Neural cell (in vitro differentiated cells): ENCODE measurements at regions not wholly inside any gene's neighbourhood (a gene's known extent, or its start where the extent isn't known, plus 50 kb on each side); places are given as distances from the start of the nearest gene placed in this dataset.
"Not testable (repeated sequence)": the region's sequence is repeated elsewhere in the genome, so short reads cannot be mapped to it uniquely, and the experiment has no call there.

Source experiments
- EP300 ChIP-seq: fragments of 450-650 bp; conservative IDR thresholded peaks from 2 replicates; pipeline ENCODE4 v1.6.1; 2014; ENCODE audit warnings: antibody characterized with exemption, mild to moderate bottlenecking, moderate library complexity; ENCODE audit not compliant: poor library complexity, severe bottlenecking
- EZH2 ChIP-seq: fragments of 200-600, 300-800 bp; shearing (Covaris generic), sonication (generic); IDR thresholded peaks from 2 replicates; pipeline ENCODE4 v1.6.1; 2014; ENCODE audit warnings: antibody characterized with exemption, low read length, borderline replicate concordance, mild to moderate bottlenecking; ENCODE audit not compliant: insufficient read depth, poor library complexity, severe bottlenecking
- MXI1 ChIP-seq: fragments of 450-650 bp; conservative IDR thresholded peaks from 2 replicates; pipeline ENCODE4 v1.6.1; 2014; ENCODE audit warnings: antibody characterized with exemption, mild to moderate bottlenecking; ENCODE audit not compliant: poor library complexity, severe bottlenecking
- POLR2AphosphoS5 ChIP-seq: IDR thresholded peaks from 2 replicates; pipeline ENCODE4 v1.6.1; 2012
- RAD21 ChIP-seq: fragments of 450-650 bp; conservative IDR thresholded peaks from 2 replicates; pipeline ENCODE4 v1.6.1; 2014; ENCODE audit warnings: antibody characterized with exemption, mild to moderate bottlenecking, moderate library complexity
- SMC3 ChIP-seq: fragments of 450-650 bp; conservative IDR thresholded peaks from 2 replicates; pipeline ENCODE4 v1.6.1; 2014; ENCODE audit warnings: antibody characterized with exemption, mild to moderate bottlenecking, moderate library complexity; ENCODE audit not compliant: poor library complexity
- TF ChIP-seq, protein P1 (sequence below): fragments of 450-650 bp; IDR thresholded peaks from 2 replicates; pipeline ENCODE4 v1.5.1; 2014; ENCODE audit warnings: antibody characterized with exemption, mild to moderate bottlenecking, moderate library complexity; ENCODE audit not compliant: poor library complexity, severe bottlenecking
- TF ChIP-seq, protein P2 (sequence below): IDR thresholded peaks from 2 replicates; pipeline ENCODE4 v1.6.1; 2012; ENCODE audit warnings: borderline replicate concordance

DNA sequence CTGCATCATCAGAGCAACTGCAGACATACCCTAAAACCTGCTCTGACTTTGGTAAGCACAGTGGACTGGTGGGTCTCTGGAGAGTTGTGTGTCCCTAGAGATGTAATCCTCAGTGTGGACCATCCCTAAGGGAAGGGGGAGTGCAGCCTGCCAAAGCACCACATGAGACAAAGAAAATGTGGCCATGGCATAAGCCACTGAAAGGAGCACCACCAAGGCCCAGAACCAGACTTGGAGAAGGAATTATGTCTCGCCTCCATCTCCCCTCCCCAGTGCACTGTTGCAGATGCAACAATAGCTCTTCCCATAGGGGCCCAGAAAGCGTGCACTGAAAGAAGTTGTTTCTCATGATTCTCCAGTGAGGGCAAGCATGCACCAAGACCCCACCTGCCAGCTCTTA is 69.7 kb upstream of the AGAP9 start:
- TF ChIP-seq, protein P1, sequence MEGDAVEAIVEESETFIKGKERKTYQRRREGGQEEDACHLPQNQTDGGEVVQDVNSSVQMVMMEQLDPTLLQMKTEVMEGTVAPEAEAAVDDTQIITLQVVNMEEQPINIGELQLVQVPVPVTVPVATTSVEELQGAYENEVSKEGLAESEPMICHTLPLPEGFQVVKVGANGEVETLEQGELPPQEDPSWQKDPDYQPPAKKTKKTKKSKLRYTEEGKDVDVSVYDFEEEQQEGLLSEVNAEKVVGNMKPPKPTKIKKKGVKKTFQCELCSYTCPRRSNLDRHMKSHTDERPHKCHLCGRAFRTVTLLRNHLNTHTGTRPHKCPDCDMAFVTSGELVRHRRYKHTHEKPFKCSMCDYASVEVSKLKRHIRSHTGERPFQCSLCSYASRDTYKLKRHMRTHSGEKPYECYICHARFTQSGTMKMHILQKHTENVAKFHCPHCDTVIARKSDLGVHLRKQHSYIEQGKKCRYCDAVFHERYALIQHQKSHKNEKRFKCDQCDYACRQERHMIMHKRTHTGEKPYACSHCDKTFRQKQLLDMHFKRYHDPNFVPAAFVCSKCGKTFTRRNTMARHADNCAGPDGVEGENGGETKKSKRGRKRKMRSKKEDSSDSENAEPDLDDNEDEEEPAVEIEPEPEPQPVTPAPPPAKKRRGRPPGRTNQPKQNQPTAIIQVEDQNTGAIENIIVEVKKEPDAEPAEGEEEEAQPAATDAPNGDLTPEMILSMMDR, result not testable (repeated sequence)
- TF ChIP-seq POLR2AphosphoS5, EZH2, MXI1, RAD21, EP300, SMC3: not testable (repeated sequence)
- TF ChIP-seq, protein P2, sequence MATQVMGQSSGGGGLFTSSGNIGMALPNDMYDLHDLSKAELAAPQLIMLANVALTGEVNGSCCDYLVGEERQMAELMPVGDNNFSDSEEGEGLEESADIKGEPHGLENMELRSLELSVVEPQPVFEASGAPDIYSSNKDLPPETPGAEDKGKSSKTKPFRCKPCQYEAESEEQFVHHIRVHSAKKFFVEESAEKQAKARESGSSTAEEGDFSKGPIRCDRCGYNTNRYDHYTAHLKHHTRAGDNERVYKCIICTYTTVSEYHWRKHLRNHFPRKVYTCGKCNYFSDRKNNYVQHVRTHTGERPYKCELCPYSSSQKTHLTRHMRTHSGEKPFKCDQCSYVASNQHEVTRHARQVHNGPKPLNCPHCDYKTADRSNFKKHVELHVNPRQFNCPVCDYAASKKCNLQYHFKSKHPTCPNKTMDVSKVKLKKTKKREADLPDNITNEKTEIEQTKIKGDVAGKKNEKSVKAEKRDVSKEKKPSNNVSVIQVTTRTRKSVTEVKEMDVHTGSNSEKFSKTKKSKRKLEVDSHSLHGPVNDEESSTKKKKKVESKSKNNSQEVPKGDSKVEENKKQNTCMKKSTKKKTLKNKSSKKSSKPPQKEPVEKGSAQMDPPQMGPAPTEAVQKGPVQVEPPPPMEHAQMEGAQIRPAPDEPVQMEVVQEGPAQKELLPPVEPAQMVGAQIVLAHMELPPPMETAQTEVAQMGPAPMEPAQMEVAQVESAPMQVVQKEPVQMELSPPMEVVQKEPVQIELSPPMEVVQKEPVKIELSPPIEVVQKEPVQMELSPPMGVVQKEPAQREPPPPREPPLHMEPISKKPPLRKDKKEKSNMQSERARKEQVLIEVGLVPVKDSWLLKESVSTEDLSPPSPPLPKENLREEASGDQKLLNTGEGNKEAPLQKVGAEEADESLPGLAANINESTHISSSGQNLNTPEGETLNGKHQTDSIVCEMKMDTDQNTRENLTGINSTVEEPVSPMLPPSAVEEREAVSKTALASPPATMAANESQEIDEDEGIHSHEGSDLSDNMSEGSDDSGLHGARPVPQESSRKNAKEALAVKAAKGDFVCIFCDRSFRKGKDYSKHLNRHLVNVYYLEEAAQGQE, result not testable (repeated sequence)
